GM18499 (cell line): ENCODE measurements at regions not wholly inside any gene's neighbourhood (a gene's known extent, or its start where the extent isn't known, plus 50 kb on each side); places are given as distances from the start of the nearest gene placed in this dataset.
"Not testable (repeated sequence)": the region's sequence is repeated elsewhere in the genome, so short reads cannot be mapped to it uniquely, and the experiment has no call there.

Experiments
- ATAC-seq: cut with Tn5 transposase; IDR thresholded peaks from one replicate; pipeline ENCODE4 v1.9.1; 2021; ENCODE audit warnings: moderate number of reproducible peaks; ENCODE audit not compliant: insufficient read depth, unreplicated experiment

DNA sequence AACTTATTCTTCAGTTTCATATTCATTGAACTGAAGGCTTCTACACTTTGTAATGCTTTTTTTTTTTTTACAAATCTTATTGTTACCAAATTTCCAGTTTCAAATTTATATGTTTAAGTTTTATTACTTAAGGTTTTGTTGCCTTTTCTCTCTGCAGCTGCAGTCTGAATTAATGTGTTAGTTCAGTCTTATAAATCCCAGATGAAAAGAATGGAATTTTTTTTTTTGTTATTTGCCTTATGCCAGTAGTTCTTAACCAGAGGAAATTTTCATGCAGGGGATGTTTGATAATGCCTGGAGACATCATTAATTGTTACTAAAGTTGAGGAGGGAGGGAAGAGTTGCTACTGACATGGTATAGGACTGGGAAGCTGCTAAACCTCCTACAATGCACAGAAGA lies 367.9 kb upstream of the SPRY2 start:
- no peak for ATAC-seq

GRCh38 chr13:80707000-80707983 lies 366.4 kb upstream of the SPRY2 start:
- no peak for ATAC-seq

DNA sequence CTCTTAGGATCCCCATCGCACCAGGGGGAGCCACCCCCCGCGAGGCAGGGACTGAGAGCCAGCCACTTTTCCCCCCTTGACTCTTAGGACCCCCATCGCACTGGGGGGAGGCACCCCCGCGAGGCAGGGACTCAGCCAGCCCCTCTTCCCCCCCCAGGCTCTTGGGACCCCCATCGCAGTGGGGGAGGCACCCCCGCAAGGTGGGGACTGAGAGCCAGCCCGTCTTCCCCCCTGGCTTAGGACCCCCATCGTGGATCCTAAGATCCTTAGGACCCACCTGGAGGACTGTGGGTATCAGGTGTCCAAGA lies 365.2 kb upstream of the SPRY2 start:
- ATAC-seq, result no peak

- ATAC-seq, result no peak
These were observed 364.6 kb upstream of the SPRY2 start for GRCh38 chr13:80705371-80706163.

DNA sequence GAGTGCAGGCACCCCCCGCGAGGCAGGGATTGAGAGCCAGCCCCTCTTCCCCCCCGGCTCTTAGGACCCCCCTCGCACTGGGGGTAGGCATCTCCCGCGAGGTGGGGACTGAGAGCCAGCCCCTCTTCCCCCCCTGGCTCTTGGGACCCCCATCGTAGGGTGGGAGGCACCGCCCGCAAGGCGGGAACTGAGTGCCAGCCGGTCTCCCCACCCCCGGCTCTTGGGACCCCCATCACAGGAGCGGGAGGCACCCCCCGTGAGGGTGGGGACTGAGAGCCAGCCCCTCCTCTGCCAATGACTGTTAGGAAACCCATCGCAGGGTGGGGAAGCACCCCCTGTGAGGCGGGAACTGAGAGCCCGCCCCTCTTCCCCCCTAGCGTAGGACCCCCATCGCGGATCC lies 363.4 kb upstream of the SPRY2 start:
- no peak for ATAC-seq

GRCh38 chr13:80695841-80696240 lies 354.9 kb upstream of the SPRY2 start:
- ATAC-seq, result no peak

DNA sequence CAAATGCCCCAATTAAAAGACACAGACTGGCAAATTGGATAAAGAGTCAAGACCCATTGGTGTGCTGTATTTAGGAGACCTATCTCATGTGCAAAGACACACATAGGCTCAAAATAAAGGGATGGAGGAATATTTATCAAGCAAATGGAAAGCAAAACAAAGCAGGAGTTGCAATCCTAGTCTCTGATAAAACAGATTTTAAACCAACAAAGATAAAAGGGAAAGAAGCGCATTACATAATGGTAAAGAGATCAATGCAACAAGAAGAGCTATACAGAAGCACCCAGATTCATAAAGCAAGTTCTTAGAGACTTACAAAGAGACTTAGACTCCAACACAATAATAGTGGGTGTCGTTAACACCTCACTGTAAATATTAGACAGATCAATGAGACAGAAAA lies 350.9 kb upstream of the SPRY2 start:
- not testable (repeated sequence) for ATAC-seq

DNA sequence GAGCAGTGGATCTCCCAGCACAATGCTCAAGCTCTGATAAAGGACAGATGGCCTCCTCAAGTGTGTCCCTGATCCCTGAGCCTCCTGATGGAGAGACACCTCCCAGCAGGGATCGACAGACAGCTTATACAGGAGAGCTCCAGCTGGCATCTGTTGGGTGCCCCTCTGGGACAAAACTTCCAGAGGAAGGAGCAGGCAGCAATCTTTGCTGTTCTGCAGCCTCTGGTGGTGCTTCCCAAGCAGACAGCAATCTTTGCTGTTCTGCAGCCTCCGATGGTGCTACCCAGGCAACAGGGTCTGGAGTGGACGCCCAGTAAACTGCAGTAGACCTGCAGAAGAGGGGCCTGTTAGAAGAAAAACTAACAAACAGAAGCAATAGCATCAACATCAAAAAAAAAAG lies 349.3 kb upstream of the SPRY2 start:
- ATAC-seq, result no peak

DNA sequence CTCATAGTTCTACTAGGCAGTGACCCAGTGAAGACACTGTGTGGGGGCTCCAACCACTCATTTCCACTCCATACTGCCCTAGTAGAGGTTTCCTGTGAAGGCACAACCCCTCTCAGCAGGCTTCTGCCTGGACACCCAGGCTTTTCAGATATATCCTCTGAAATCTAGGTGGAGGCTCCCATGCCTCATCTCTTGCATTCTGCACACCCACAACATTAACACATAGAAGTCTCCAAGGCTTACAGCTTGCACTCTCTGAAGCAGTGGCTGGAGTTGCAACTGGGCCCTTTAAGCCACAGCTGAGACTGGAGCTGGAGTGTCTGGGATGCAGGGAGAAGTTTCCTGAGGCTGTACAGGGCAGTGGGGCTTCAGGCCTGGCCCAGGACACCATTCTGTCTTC lies 347.7 kb upstream of the SPRY2 start:
- no peak for ATAC-seq

DNA sequence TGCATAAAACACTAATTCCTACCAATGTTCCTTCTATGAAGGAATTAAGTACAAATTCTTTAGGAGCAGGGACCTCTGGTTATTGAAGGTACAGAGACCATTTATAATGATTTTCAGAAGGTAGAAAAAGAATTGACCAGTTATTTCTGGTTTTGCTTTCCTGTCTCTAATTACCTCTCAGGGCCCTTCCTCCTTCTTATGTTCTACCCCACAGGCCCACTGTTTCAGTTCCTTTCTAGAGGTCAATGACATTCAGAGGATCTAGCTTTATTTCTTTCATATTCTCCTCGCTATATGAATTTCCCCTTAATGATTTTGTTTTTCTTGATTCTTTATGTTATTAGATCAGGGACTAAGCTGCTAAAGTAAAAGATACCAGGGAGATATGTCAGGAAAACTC lies 345.0 kb upstream of the SPRY2 start:
- ATAC-seq, result no peak

GRCh38 chr13:80684217-80684991 lies 343.5 kb upstream of the SPRY2 start:
- no peak for ATAC-seq

- no peak for ATAC-seq
These were observed 339.9 kb upstream of the SPRY2 start for GRCh38 chr13:80680786-80681366.

- ATAC-seq, result no peak
These were observed 338.5 kb upstream of the SPRY2 start for GRCh38 chr13:80679423-80679822.

DNA sequence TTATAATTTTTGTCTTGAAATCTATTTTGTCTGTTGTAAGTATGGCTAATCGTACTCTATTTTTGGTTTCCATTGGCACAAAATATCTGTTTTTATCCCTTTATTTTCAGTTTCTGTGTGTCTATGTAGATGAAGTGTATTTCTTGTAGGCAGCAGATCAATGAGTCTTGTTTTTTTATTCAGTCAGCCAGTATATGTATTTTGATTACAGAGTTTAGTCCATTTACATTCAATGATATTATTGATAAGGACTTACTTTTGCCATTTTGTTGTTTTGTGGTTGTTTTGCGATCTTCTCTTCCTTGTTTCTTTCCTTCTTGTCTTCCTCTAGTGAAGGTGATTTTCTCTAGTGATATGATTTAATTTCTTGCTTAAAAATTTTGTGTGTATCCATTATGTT lies 336.3 kb upstream of the SPRY2 start:
- no peak for ATAC-seq

DNA sequence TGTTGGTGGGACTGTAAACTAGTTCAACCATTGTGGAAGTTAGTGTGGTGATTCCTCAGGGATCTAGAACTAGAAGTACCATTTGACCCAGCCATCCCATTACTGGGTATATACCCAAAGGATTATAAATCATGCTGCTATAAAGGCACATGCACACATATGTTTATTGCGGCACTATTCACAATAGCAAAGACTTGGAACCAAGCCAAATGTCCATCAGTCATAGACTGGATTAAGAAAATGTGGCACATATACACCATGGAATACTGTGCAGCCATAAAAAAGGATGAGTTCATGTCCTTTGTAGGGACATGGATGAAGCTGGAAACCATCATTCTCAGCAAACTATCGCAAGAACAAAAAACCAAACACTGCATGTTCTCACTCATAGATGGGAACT lies 334.5 kb upstream of the SPRY2 start:
- ATAC-seq, result not testable (repeated sequence)

GRCh38 chr13:80671773-80672172 lies 330.8 kb upstream of the SPRY2 start:
- no peak for ATAC-seq

GRCh38 chr13:80669112-80669511 lies 328.2 kb upstream of the SPRY2 start:
- no peak for ATAC-seq

GRCh38 chr13:80668452-80668851 lies 327.5 kb upstream of the SPRY2 start:
- ATAC-seq, result no peak

DNA sequence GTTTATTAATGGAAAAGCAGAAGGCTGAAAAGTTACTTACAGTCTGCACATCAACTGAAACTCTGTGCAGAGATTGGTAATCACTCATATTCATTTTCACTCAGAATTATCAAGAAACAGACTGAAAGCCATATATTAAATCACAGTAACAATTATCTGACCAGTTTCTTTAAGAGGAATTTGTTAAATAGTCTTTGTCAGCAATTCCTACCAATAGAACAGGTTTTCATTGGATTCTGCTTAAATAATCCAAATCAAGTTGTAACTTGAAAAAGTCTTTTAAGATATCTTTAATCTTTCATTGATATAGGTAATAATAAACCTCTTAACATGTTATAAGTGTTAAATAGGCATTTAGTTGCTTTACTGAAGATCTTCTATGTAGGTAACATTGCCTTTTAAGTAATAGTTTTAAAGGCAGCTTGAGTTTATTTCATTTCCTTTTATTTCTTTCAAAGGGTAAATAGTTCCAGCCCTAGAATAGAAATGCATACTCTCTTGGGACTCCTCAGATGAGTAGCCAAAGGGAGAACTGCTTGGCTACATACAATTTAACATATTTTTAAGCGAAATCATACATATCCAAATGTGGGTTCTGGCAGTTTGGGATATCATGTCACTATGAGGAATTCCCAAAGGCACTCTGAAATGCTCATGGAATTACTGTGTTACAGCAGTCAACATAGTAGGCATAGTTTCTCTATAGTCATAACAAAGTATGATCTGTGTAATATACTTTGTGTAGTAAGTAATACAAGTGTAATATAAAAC lies 326.0 kb upstream of the SPRY2 start:
- ATAC-seq, result no peak
